ENCODE measurements at regions not wholly inside any gene's neighbourhood (a gene's known extent, or its start where the extent isn't known, plus 50 kb on each side); places are given as distances from the start of the nearest gene placed in this dataset.

DNA sequence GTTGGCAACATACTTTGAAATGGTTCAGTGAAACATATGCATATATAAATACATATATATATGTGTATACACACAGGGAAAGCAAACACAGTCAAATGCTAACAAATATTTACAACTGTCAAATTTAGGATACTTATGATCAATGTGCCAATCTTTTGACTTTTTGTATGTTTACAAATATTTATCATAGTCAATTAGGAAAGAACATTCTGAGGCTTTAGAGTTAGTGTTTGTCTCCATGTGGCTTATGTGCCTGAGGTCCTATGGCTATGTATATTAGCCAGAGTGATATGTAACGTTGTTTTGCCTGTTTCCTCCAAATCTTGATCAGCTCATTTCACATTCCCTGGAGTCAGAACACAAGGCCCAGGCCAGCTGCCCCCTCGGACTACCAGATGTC, 126.5 kb upstream of the MAN1A1 start:
- Histone ChIP-seq H3K9me3 (ENCODE audit: severe bottlenecking) (no peaks in the 10 kb centered on the region), H3K4me3 (ENCODE audit: severe bottlenecking) (no peak overlapping the region), H3K27ac (ENCODE audit: poor library complexity, severe bottlenecking) (no peak overlapping the region), H3K4me1 (ENCODE audit: insufficient read depth, poor library complexity, severe bottlenecking) (peaks cover 3% of the 10 kb centered on the region), H3K36me3 (ENCODE audit: low read depth) (no peaks in the 10 kb centered on the region), H3K27me3 (ENCODE audit: insufficient read depth, poor library complexity, severe bottlenecking) (no peaks in the 10 kb centered on the region)
- TF ChIP-seq, protein P1, sequence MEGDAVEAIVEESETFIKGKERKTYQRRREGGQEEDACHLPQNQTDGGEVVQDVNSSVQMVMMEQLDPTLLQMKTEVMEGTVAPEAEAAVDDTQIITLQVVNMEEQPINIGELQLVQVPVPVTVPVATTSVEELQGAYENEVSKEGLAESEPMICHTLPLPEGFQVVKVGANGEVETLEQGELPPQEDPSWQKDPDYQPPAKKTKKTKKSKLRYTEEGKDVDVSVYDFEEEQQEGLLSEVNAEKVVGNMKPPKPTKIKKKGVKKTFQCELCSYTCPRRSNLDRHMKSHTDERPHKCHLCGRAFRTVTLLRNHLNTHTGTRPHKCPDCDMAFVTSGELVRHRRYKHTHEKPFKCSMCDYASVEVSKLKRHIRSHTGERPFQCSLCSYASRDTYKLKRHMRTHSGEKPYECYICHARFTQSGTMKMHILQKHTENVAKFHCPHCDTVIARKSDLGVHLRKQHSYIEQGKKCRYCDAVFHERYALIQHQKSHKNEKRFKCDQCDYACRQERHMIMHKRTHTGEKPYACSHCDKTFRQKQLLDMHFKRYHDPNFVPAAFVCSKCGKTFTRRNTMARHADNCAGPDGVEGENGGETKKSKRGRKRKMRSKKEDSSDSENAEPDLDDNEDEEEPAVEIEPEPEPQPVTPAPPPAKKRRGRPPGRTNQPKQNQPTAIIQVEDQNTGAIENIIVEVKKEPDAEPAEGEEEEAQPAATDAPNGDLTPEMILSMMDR (IDR thresholded peaks at IDR 0.05; ENCODE audit: poor library complexity, severe bottlenecking), result no peak
- ATAC-seq (ENCODE audit: low read depth), result no peak
- no peak for DNase-seq (ENCODE audit: low spot score)

DNA sequence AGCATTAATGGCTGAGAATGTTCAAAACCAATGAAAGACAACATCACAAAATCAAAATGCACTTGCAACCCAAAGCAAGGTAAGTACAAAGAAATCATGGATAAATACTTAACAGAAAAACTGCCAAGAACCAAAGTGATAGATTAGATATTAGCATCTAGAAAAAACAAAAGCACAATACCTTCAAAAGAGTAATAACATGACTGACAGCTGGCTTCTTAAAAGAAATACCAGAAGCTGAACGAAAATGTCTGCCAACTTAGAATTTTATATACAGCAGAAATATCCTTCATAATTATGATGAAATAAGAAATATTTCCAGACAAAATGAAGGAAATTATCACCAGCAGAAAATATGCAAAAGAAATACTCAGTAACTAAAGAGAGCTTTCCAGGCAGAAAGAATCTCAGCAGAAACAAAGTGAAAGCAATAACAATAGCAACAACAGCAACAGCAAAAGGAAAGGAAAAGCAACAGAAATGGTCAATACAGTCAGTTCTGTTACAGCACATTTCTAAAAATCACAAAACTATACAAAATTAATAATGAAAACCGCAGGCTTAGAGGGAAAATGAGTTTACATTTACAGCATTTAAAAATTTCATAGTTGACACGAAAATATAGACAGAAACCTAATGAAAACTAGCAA, 121.5 kb upstream of the MAN1A1 start:
- Histone ChIP-seq H3K4me1 (ENCODE audit: insufficient read depth, poor library complexity, severe bottlenecking) (no peaks in the 10 kb centered on the region), H3K36me3 (ENCODE audit: low read depth) (no peaks in the 10 kb centered on the region), H3K27me3 (ENCODE audit: insufficient read depth, poor library complexity, severe bottlenecking) (no peaks in the 10 kb centered on the region), H3K4me3 (ENCODE audit: severe bottlenecking) (no peak overlapping the region), H3K27ac (ENCODE audit: poor library complexity, severe bottlenecking) (no peak overlapping the region), H3K9me3 (ENCODE audit: severe bottlenecking) (no peaks in the 10 kb centered on the region)
- TF ChIP-seq, protein P1 (IDR thresholded peaks at IDR 0.05; ENCODE audit: poor library complexity, severe bottlenecking), result no peak
- DNase-seq (ENCODE audit: low spot score), result no peak
- no peak for ATAC-seq (ENCODE audit: low read depth)

DNA sequence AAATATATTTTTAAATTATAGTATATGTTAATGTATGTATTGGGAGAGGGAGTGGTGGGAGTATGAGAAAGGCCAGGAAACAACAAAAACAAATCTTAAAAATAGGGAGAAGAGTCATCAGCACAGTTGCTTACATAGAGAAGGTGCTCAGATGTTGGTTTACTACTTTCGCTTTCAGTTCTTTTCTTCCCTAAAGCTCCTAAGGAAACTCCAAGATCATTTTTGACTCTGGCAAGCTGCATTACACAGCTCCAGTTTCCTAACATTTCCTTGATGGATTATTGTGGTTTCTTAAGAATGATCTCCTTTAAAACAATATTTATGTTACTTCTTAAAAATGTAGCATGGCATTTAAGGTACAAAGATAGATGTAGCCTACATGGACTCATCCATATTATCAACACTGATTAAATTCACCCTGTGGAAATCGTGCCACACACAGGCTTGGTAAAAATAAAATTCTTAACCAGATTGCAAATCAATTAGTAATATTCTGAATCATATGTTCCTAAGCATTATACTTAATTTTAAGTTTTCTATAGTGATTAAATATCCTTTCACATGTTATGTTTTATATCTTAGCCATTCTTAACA, 118.0 kb upstream of the MAN1A1 start:
- Histone ChIP-seq H3K36me3 (ENCODE audit: low read depth) (no peaks in the 10 kb centered on the region), H3K27me3 (ENCODE audit: insufficient read depth, poor library complexity, severe bottlenecking) (no peaks in the 10 kb centered on the region), H3K9me3 (ENCODE audit: severe bottlenecking) (no peaks in the 10 kb centered on the region), H3K27ac (ENCODE audit: poor library complexity, severe bottlenecking) (no peak overlapping the region), H3K4me1 (ENCODE audit: insufficient read depth, poor library complexity, severe bottlenecking) (no peaks in the 10 kb centered on the region), H3K4me3 (ENCODE audit: severe bottlenecking) (peak overlapping the region; percentile 11)
- TF ChIP-seq, protein P1 (IDR thresholded peaks at IDR 0.05; ENCODE audit: poor library complexity, severe bottlenecking), result no peak
- DNase-seq (ENCODE audit: low spot score) (no peak), ATAC-seq (ENCODE audit: low read depth) (peak; percentile 41; the same call in 1 of the 3 replicates)

DNA sequence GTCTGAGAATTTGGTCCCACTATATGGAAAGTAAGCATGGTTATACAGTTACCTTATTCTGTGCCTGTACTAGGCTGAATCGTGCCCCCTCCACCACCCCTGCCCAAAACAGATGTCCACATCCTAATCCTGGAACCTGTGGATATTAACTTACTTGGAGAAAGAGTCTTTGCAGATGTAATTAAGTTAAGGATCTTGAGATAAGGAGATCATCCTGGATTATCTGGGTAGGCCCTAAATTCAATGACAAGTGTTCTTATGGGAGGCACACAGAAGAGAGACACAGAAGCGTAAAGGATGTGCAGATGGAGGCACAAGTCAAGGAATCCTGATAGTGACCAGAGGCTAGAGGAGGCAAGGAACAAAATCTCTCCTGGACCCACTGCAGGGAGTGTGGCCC, 116.7 kb upstream of the MAN1A1 start:
- Histone ChIP-seq H3K36me3 (ENCODE audit: low read depth) (no peaks in the 10 kb centered on the region), H3K4me1 (ENCODE audit: insufficient read depth, poor library complexity, severe bottlenecking) (no peaks in the 10 kb centered on the region), H3K27ac (ENCODE audit: poor library complexity, severe bottlenecking) (no peak overlapping the region), H3K27me3 (ENCODE audit: insufficient read depth, poor library complexity, severe bottlenecking) (no peaks in the 10 kb centered on the region), H3K4me3 (ENCODE audit: severe bottlenecking) (no peak overlapping the region), H3K9me3 (ENCODE audit: severe bottlenecking) (no peaks in the 10 kb centered on the region)
- DNase-seq (ENCODE audit: low spot score) (no peak), ATAC-seq (ENCODE audit: low read depth) (no peak)
- TF ChIP-seq, protein P1 (IDR thresholded peaks at IDR 0.05; ENCODE audit: poor library complexity, severe bottlenecking), result no peak

DNA sequence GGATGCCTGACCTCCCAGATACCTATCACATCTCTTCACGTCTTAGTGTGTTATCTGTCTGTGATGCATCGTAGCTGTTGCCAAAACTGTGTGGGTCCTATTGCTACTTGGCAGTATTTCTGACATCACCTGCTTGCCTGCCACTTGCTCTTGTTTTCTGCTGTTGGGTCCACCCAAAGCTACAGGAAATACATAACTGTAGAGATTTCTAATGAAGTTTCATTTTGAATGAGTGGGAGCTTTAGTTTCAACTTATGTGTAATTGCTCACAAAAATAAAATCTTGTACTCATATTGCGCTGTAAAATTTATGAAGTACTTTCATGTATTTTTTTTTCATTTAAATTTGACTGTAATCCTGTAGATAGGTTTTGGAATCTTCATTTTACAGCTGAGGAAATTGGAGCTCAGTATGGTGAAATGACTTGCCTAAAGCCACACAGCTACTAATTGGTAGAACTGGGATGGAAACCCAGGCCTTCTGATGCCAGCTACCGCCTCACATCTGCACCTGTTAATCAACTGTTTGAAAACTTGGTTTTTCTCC, 113.6 kb upstream of the MAN1A1 start:
- H3K4me1 ChIP-seq (ENCODE audit: insufficient read depth, poor library complexity, severe bottlenecking), result no peaks in the 10 kb centered on the region
- TF ChIP-seq, protein P1 (IDR thresholded peaks at IDR 0.05; ENCODE audit: poor library complexity, severe bottlenecking), result no peak
- H3K4me3 ChIP-seq (ENCODE audit: severe bottlenecking), result no peak overlapping the region
- ATAC-seq (ENCODE audit: low read depth) (no peak), DNase-seq (ENCODE audit: low spot score) (no peak)
- H3K27me3 ChIP-seq (ENCODE audit: insufficient read depth, poor library complexity, severe bottlenecking), result peaks cover 3% of the 10 kb centered on the region
- no peaks in the 10 kb centered on the region for H3K9me3 ChIP-seq (ENCODE audit: severe bottlenecking)
- H3K27ac ChIP-seq (ENCODE audit: poor library complexity, severe bottlenecking), result no peak overlapping the region
- no peaks in the 10 kb centered on the region for H3K36me3 ChIP-seq (ENCODE audit: low read depth)
